ENCODE measurements at regions not wholly inside any gene's neighbourhood (a gene's known extent, or its start where the extent isn't known, plus 50 kb on each side); places are given as distances from the start of the nearest gene placed in this dataset.

GRCh38 chr19:29263305-29264135 is 50.6 kb upstream of the UQCRFS1 start:
- peak; percentile 34 to 46 for DNase-seq

DNA sequence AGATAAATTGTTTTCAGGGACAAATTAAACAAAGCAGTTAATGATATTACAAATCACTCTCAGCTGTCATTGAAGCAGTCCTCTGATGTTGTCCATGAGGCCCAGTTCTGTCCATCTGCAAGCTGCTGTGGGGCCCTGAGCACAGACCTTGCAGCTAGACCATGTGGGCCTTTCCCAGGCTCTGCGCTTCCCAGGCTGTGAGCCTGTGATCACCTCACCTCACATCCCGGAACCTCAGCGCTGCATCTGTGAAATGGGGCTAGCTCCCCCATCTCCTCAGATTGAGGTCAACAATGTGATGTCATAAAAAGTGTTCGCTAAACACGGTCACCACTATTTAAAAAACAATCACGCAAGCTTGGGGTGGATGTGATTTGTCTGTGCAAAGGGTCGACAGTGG is 51.9 kb upstream of the UQCRFS1 start:
- DNase-seq = no peak

- no peak for DNase-seq
Observed at GRCh38 chr19:29265436-29265835, 52.5 kb upstream of the UQCRFS1 start.

GRCh38 chr19:29266001-29266400 is 53.0 kb upstream of the UQCRFS1 start:
- no peak for DNase-seq

DNA sequence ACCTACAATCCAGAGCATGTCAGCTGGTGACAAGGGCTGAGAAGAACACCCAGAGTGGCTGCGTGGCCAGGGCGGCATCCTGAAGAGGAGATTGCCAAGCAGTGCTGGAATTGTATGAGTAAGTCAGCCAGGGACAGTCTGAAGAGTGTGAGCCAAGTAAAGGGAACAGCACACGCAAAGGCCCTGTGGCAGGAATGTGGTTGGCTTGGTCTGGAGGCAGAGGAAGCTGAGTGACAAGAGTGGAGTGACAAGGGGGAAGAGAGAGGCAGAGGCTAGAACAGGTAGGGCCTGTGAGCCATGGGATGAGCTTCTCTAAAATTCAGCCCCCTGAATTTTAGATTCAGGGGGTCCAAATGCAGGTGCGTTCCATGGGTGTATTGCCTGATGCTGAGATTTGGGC is 53.7 kb upstream of the UQCRFS1 start:
- DNase-seq = no peak

DNA sequence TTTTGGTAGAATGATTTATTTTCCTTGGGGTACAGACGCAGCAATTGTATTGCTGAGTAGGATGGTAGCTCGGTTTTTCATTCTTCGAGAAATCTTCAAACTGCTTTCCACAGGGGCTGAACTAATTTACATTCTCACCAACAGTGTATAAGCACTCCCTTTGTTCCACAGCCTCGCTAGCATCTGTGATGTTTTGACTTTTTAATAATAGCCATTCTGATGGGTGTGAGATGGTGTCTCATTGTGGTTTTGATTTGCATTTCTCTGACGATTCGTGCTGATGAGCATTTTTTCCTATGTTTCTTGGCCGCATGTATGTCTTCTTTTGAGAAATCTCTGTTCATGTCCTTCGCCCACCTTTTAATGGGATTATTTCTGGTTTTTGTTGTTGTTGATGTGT is 54.8 kb upstream of the UQCRFS1 start:
- DNase-seq = no peak

- DNase-seq = no peak
Observed at GRCh38 chr19:29268103-29268502, 55.2 kb upstream of the UQCRFS1 start.

GRCh38 chr19:29268721-29269393 is 55.9 kb upstream of the UQCRFS1 start:
- no peak for DNase-seq

DNA sequence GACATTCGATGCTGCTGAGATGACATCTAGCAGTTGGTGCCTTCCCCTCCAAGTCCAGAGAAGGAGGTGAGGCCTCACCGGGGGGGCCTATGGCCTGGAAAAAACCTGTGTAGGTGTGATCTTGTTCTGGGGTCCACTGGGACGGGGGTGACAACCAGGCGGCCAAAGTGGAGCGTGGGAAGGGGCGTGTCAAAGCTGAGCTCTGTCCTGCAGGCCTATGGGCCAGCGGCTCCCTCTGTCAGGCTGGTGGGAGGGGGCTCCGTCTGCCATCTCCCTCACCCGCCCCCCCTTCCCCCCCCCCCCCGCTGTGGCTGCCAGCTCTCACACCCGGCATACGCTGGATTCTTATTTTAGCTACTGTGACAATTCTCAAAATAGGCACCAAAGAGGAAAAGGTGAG is 56.7 kb upstream of the UQCRFS1 start:
- DNase-seq = no peak

GRCh38 chr19:29271341-29271740 is 58.4 kb upstream of the UQCRFS1 start:
- no peak for DNase-seq

- DNase-seq = no peak
Observed at GRCh38 chr19:29271911-29272310, 59.0 kb upstream of the UQCRFS1 start.

- no peak for DNase-seq
Observed at GRCh38 chr19:29273000-29273640, 60.2 kb upstream of the UQCRFS1 start.

DNA sequence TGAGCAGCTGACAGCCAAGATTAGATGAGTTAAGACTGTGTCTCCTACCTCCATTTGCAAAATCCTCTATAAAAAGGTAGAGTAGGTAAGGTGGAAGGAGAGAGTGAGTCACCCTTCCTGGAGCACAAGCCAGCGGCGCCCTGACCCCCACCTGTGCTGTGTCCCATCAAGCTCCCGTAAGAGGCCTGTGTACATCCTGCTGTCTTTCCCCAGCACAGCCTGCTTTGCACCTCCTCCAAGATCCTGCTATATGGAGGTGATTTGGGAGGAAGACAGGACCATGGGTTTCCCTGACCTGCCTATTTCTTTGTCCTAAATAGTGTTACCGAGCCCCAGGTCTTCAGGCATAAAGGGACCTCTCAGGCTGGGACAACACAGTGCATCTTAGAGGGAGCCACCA is 62.3 kb upstream of the UQCRFS1 start:
- DNase-seq = no peak

- peak; percentile 12 to 20 for DNase-seq
Observed at GRCh38 chr19:29277102-29277501, 64.2 kb upstream of the UQCRFS1 start.

- DNase-seq = no peak
Observed at GRCh38 chr19:29278716-29279115, 65.8 kb upstream of the UQCRFS1 start.

- no peak for DNase-seq
Observed at GRCh38 chr19:29283366-29283765, 70.4 kb upstream of the UQCRFS1 start.

GRCh38 chr19:29285187-29285687 is 72.3 kb upstream of the UQCRFS1 start:
- no peak for DNase-seq

- DNase-seq = no peak
Observed at GRCh38 chr19:29285878-29286277, 72.9 kb upstream of the UQCRFS1 start.

DNA sequence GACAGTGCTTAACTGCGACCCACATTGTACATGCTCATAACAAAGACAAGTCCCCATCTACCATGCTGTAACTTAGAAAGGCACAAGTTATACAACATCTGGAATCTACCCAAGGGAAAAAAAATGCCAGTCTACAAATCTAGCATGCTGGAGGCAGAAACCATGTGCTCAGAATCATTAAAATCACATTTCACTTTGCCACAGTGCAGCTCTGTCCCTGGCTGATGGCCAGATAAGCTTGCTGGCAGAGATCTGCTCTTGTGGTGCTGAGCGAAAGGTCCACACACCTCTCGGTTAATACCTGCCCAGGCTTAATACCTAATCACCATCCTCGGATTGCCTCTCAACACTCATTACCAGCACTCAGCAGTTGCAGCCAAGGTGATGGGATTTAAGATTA is 74.1 kb upstream of the UQCRFS1 start:
- no peak for DNase-seq

- no peak for DNase-seq
Observed at GRCh38 chr19:29288256-29288655, 75.3 kb upstream of the UQCRFS1 start.

GRCh38 chr19:29289020-29289419 is 76.1 kb upstream of the UQCRFS1 start:
- DNase-seq = no peak

GRCh38 chr19:29290853-29291252 is 77.9 kb upstream of the UQCRFS1 start:
- no peak for DNase-seq

GRCh38 chr19:29292153-29292552 is 79.2 kb upstream of the UQCRFS1 start:
- no peak for DNase-seq

GRCh38 chr19:29292562-29292961 is 79.6 kb upstream of the UQCRFS1 start:
- DNase-seq = no peak
